Mesothelial cell of epicardium (in vitro differentiated cells): ENCODE measurements at regions not wholly inside any gene's neighbourhood (a gene's known extent, or its start where the extent isn't known, plus 50 kb on each side); places are given as distances from the start of the nearest gene placed in this dataset.
"Not testable (repeated sequence)": the region's sequence is repeated elsewhere in the genome, so short reads cannot be mapped to it uniquely, and the experiment has no call there.

ENCODE experiments used
- DNase-seq, 2 experiments: peaks; one replicate each; pipeline ENCODE4 v3.0.0; 2021; ENCODE audit warnings: low spot score in 2 of 2; ENCODE audit not compliant: unreplicated experiment in 2 of 2
- H3K27ac Mint-ChIP-seq: 2 replicates; pipeline ENCODE4 v1.8.0; 2021; ENCODE audit warnings: mixed read lengths
- H3K27me3 Mint-ChIP-seq: 2 replicates; pipeline ENCODE4 v1.8.0; 2021; ENCODE audit warnings: low read depth, mixed read lengths
- H3K36me3 Mint-ChIP-seq: 2 replicates; pipeline ENCODE4 v1.8.0; 2021; ENCODE audit warnings: mixed read lengths
- H3K4me1 Mint-ChIP-seq: 2 replicates; pipeline ENCODE4 v1.8.0; 2021; ENCODE audit warnings: mixed read lengths
- H3K4me3 Mint-ChIP-seq: 2 replicates; pipeline ENCODE4 v1.8.0; 2021; ENCODE audit warnings: mild to moderate bottlenecking, moderate library complexity, mixed read lengths
- H3K9me3 Mint-ChIP-seq: 2 replicates; pipeline ENCODE4 v1.8.0; 2021; ENCODE audit warnings: mixed read lengths
- CTCF ChIP-seq: fragments of 200-600 bp; sonication (generic); IDR thresholded peaks from one replicate; pipeline ENCODE4 v1.5.0; 2021; ENCODE audit warnings: antibody characterized with exemption; ENCODE audit not compliant: unreplicated experiment

GRCh38 chr4:134848681-134849080 lies 647.1 kb upstream of the PABPC4L start:
- H3K27ac Mint-ChIP-seq = no peak overlapping the region
- peaks cover 4% of the 10 kb centered on the region for H3K36me3 Mint-ChIP-seq
- no peak overlapping the region for H3K4me3 Mint-ChIP-seq
- no peaks in the 10 kb centered on the region for H3K4me1 Mint-ChIP-seq
- no peak for DNase-seq
- no peak for TF ChIP-seq CTCF
- no peaks in the 10 kb centered on the region for H3K27me3 Mint-ChIP-seq
- H3K9me3 Mint-ChIP-seq = peaks cover 10% of the 10 kb centered on the region

- not testable (repeated sequence) for H3K4me1 Mint-ChIP-seq, H3K27me3 Mint-ChIP-seq, H3K27ac Mint-ChIP-seq, DNase-seq, H3K4me3 Mint-ChIP-seq, H3K36me3 Mint-ChIP-seq
- H3K9me3 Mint-ChIP-seq = peaks cover 47% of the 10 kb centered on the region
Measured at GRCh38 chr4:134830741-134831140, 629.2 kb upstream of the PABPC4L start.

- no peak for TF ChIP-seq CTCF
- no peak overlapping the region for H3K27ac Mint-ChIP-seq
- H3K9me3 Mint-ChIP-seq = peaks cover 17% of the 10 kb centered on the region
- no peak for DNase-seq
- H3K4me3 Mint-ChIP-seq = no peak overlapping the region
- peaks cover 9% of the 10 kb centered on the region for H3K36me3 Mint-ChIP-seq
- no peaks in the 10 kb centered on the region for H3K27me3 Mint-ChIP-seq
- peaks cover 6% of the 10 kb centered on the region for H3K4me1 Mint-ChIP-seq
Measured at GRCh38 chr4:134812611-134813010, 611.0 kb upstream of the PABPC4L start.

GRCh38 chr4:134807231-134807745 lies 605.7 kb upstream of the PABPC4L start:
- H3K4me1 Mint-ChIP-seq = peaks cover 6% of the 10 kb centered on the region
- TF ChIP-seq CTCF = no peak
- no peak for DNase-seq
- H3K9me3 Mint-ChIP-seq = no peaks in the 10 kb centered on the region
- no peaks in the 10 kb centered on the region for H3K36me3 Mint-ChIP-seq
- H3K27ac Mint-ChIP-seq = no peak overlapping the region
- H3K27me3 Mint-ChIP-seq = no peaks in the 10 kb centered on the region
- no peak overlapping the region for H3K4me3 Mint-ChIP-seq

GRCh38 chr4:134798573-134798972 lies 597.0 kb upstream of the PABPC4L start:
- no peak for DNase-seq
- H3K9me3 Mint-ChIP-seq = peaks cover 25% of the 10 kb centered on the region
- no peak for TF ChIP-seq CTCF
- no peak overlapping the region for H3K27ac Mint-ChIP-seq
- H3K27me3 Mint-ChIP-seq = no peaks in the 10 kb centered on the region
- H3K36me3 Mint-ChIP-seq = no peaks in the 10 kb centered on the region
- H3K4me3 Mint-ChIP-seq = no peak overlapping the region
- H3K4me1 Mint-ChIP-seq = no peaks in the 10 kb centered on the region

- no peaks in the 10 kb centered on the region for H3K27me3 Mint-ChIP-seq
- no peak overlapping the region for H3K4me3 Mint-ChIP-seq
- H3K4me1 Mint-ChIP-seq = no peaks in the 10 kb centered on the region
- TF ChIP-seq CTCF = no peak
- peaks cover 68% of the 10 kb centered on the region for H3K9me3 Mint-ChIP-seq
- peaks cover 24% of the 10 kb centered on the region for H3K36me3 Mint-ChIP-seq
- no peak overlapping the region for H3K27ac Mint-ChIP-seq
- no peak for DNase-seq
Measured at GRCh38 chr4:134787315-134787714, 585.7 kb upstream of the PABPC4L start.
